Head of caudate nucleus (tissue), 42 donors: ENCODE measurements at regions not wholly inside any gene's neighbourhood (a gene's known extent, or its start where the extent isn't known, plus 50 kb on each side); places are given as distances from the start of the nearest gene placed in this dataset.
A peak's percentile ranks its signal among the peaks of the same experiment; 100 is the strongest.

Experiments used
- DNase-seq, 42 donors: peaks; one replicate each; pipeline versions ENCODE4 v3.0.0 to v3.0.0-alpha.2; 2020 to 2021; ENCODE audit warnings: mixed read lengths in 7 of 42
- intact Hi-C: fragments of 100-400 bp; cut with DNase I; formaldehyde crosslinking; loops from one replicate; pipeline ENCODE4 v1.15.0; 2022

DNA sequence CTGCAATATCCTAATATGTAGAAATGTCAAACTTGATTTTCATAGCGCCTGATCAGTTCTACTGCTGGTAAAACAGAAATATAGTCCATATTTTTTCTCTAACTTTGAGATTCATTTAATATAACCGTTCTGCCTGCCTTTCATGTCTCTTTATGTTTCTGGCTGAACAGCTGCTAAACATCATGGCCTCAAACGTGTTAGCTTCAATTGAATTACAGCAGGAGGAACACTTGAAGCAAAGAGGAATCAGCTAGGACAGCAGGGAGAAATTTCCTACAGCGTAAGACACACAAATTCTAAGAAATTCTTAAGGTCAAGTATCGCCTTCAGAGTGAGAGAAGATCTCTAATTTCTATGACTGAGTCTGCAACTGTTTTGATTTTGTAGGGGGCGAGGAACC lies 433.2 kb downstream of the FBXO15 start:
- intact Hi-C loops = no loop called here
- DNase-seq = no peak

DNA sequence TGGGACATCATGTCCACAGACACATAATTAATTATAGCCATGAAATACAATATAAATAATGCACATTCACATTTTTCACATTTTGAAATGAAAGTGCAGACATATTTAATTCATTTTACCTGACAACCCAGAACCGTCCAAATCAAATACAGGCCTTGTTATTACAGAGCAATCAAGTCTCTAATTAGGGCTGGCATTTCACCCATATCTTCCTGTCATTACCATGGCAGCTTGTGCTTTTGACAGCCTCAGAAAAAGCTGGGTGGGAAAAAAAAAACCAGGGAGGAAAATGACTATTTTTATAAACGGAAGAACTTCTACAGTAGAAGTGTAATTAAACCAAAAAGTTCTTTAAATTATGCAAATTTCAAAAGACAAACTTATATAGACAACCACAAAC lies 436.4 kb downstream of the FBXO15 start:
- intact Hi-C loops = no loop called here
- no peak for DNase-seq

DNA sequence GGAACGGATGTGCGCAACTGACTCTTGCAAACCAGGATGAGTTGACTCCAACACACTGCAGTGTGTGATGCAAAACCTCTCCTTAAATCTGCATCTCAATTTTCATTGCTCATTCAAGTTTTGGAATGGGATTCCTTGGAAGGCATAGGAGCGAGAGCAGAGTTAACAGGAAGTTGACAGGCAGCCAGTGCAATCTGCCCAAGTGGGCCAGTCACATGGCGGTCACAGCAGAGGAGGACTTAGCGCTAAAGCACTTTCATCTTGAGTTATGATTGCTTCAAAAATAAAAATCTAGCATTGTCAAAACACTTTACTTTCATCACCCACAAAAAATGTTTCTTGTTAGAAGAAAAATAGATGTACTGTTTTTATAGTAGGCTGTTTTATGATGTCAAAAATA lies 439.0 kb downstream of the FBXO15 start:
- intact Hi-C loops = no loop called here
- no peak for DNase-seq

DNA sequence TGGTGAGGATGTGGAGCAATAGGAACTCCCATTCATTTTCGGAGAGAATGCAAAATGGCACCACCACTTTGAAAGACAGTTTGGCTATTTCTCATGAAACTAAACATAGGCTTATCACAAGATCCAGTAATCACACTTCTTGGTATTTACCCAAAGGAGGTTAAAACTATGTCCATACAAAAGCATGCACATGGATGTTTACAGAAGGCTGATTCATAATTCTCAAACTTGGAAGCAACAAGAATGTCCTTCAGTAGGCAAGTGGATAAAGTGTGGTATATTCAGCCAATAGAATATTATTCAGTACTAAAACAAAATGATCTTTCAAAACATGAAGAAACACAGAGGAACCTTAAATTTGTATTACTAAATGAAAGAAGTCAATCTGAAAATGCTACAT lies 440.6 kb downstream of the FBXO15 start:
- no peak for DNase-seq

DNA sequence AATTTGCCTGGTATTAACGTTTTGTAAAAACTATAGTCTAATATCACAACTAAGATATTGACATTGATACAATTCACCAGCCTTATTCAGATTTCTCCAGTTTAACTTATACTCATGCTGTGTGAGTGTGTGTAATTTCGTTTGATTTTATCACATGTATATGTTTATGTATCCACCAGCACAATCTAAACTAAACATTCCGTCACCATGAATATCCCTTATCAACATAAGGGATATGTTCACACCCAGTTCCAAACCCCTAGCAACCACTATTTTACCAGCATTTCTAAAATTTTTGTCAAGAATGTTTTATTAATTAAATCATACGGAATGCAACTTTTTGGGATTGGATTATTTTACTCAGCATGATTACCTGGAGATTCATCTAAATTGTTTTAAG lies 450.3 kb downstream of the FBXO15 start:
- DNase-seq = no peak
- intact Hi-C loops = no loop called here

More for the DNA sequence above, 440.6 kb downstream of the FBXO15 start:
- intact Hi-C loops = no loop called here

DNA sequence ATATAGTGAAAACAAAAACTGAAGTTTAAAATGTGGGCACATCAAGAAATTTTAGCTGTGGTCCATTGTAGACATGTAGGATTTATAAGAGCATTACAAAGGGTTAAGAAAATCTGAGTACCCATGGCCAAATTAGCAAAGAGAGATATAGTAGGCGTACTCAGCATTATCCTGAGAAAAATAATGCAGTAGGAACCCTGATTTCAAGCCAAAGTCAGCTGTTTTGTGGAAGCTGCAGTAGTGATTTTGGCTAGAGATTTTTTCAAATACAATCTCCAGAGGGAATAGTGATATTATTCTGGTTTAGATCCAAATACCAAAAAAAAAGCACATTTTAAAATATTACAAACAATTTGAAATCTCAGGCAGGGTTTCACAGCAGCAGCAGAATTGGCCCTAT lies 450.9 kb downstream of the FBXO15 start:
- DNase-seq = no peak
- intact Hi-C loops = no loop called here

DNA sequence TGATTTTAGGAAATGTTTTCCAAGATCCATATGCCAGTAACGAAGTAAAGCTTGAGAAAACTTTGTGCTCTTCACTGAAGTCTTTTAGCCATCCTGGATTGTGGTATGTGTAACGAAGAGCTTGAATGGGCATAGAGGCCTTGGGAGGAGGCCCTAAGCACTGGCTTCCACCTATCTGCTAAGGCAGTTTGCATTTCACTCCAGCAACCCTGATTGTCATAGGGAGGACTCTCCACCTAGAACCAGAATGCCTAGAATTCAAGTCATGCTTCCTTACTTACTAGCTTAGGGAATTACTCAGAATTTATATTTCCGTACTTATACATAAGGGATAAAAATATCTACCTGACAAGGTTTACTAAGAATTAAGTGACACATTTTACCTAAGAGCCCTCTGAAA lies 451.5 kb downstream of the FBXO15 start:
- DNase-seq = no peak
- intact Hi-C loops = no loop called here

DNA sequence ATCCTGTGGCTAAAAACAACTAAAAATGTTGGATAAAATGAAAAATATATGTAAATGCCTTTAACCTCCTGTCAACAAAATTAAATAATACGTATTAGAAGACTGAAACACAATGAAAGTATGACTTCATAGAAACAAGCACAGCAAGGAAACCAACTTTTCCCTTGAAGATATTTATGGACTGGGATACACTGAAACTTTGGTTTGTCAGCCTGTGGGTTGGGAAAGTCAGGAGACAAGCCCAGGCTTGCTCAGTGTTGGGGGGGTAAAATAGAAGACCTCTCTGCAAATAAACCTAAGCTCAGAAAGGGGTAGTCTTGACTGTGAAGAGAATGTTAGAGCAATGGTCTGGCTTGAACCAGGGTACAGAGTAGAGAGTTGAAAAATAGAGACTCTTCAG lies 454.5 kb downstream of the FBXO15 start:
- DNase-seq = no peak
- intact Hi-C loops = no loop called here

DNA sequence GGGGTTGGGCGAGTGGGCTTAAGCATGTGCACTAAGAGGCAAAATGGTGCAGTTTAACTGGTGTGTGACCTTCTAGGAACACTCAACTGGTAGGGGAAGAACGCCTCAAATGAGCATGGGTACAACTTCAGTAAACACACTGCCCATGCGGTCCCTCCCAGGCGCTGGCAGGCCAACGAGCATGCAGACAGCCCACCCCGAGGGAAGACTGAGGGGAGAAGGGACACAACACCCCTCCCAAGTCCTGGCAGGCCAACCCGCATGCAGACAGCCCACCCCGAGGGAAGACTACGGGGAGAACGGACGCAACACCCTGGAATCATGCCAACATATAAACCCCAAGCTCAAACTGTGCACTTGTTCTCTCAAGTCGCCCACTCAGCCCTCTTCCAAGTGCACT lies 456.0 kb downstream of the FBXO15 start:
- intact Hi-C loops = no loop called here

DNA sequence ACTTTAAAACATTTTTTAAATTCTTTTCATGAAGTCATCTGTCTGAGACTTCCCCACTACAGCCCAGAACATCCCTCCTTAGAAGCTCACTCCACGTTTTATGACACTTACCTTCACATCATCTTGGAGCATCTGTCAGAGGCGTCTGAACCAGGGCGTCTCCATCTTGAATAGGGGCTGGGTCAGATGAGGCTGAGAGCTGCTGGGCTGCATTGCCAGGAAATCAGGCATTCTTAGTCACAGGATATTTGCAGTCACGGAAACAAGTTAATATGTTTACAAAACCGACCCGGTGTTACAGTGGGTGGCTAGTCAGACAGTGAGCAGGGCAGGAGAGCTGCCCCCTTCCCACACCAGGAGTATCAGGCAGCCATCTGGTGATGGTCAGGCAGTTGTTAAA lies 456.5 kb downstream of the FBXO15 start:
- no peak for DNase-seq
- intact Hi-C loops = no loop called here

More for the DNA sequence above, 456.0 kb downstream of the FBXO15 start:
- DNase-seq = no peak

DNA sequence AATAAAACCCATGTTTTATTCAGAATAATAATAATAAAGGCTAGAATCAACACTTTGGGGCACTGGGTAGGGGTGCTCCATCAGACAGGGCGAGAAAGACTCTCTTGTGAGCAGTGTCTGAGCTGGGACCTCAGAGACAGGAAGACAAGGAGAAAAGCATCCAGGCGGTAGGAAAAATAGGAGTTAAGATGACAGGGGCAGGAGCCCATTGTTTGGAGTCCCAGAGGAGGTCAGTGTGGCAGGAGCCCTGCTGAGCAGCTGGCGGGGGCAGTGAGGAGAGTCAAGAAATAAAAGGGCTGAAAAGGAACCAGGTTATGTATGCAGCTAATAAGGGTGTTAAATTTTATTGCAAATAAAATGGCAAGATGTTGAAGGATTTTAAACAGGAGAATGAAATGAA lies 457.4 kb downstream of the FBXO15 start:
- DNase-seq = no peak
- intact Hi-C loops = no loop called here

DNA sequence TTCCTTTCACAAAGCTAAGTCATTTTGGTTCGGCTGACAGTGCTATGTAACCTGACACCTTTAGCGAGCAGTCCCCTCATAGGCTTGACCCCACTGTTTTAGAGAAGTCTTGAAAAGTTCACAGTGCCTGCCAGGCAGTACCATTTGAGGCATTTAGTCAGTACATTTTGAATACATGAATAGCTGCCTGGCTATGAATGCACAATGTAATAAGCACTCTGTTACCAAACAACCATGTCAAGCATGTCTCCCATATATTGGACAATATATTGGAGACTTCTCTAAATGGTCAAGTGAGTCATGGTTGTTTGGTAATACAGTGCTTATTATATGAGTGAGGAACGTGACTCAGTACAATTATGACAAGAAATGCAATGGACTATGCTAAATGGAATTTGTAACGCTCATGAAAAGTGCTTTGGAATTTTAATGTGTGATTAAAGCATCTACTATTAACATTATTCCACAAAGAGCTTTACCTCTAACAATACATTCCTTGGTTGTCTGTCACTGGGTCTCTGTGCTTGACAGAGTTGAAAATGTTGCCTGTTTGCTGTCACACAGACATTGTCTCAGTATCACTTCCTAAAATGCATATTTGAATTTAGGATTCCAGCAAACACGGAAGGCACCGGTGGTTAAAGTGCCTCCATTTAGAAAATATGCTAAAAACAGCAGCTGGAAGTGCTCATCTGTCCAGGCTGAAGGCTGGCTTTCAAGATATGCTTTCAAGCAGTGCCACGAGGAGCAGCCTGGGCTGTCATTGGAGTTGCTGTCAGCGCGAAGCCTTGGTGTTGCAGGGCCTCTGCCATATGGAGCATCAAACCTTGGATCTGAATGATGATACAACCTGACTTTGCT lies 458.6 kb downstream of the FBXO15 start:
- no peak for DNase-seq
- intact Hi-C loops = no loop called here

DNA sequence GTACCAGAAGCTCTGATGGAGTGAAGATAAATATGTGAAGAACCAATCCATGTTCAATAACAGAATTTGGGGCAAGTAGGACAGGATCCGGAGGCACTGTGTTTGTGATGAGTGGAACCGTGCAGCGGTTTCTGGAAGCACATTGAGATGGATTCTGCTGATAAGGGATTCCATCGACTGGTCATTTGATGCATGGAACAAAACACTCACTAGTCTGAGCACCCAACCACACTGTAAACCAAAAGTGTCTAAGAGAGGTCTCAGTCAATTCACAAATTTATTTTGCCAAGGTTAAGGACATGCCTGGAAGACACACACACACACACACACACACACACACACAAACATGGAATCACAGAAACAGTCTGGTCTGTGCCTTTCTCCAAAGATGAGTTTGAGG lies 459.5 kb downstream of the FBXO15 start:
- no peak for DNase-seq
- intact Hi-C loops = no loop called here

DNA sequence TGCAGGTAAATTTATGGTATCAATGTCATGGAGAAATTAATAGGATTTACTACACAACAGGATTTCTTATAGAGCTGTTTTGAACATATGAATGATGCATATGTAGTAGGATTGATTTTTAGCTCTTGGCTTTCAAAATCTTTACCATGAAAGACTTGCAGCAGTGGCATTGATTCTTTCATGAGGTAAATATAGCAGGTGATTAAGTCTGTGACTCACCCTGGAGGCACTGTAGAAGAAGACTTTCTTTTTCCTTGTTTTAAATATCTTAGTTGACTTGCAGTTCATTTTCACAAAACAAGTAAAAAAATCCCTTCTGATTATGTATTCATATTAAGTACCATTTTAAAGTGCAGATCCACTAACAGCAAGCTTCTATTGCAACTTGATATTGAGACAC lies 463.0 kb downstream of the FBXO15 start:
- DNase-seq = peak in 2 of 42 donors; percentile 25 to 28
- intact Hi-C loops = no loop called here

DNA sequence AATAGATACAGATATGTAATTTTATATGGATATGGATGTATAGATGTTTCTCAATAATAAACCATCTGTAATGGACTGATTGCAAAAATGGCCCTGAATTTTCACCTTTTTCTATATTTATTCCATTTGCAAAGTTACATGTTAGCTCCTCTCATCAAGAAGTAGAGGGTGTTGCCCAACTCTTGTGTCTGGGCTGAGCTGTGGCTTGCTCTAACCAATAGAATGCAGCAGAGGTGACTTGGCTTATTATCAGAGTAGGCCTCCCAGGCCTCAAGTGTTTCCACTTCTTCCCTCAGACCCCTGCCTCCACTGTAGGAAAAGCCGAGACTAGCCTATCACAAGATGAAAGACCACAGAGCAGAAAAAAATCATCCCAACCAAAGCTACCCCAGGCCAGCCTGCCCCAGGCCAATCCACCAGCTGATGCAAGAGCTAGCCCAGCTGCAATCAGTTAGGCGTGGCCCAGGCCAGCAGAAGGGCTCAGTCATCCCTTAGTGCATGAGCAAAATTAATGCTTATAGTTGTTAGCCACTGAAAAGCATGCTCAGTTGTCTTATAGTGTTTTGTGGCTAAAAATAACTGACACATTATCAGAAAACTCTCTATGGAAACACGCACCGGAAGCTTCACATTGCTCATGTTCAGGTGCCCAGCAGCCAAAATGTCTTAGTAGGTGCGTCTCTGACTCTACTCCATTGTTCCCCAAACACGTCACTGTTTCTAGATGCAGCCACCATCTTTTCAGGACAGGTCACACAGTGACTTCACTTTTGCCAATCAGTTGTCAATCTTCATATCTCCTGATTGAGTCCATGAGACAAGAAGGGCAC lies 464.0 kb downstream of the FBXO15 start:
- DNase-seq = no peak
- intact Hi-C loops = no loop called here

DNA sequence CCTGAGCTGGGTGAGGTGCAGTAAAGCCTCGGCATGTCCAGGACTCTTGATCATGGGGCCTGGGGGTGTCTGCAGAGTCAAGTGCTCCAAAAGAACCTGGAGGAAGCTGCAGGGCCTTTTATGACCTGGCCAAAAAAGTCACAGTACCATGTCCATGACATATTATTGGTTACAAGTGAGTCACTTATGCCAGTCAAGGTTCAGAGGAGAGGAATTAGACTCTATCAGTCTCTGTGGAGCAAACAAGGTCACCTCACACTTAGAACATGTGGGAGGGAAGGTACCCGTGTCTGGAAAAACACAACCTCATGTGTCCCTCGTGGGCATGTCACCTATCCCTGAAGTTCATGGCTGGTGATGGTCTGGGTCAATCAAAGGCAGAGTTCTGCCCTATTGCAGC lies 465.7 kb downstream of the FBXO15 start:
- DNase-seq = no peak
- intact Hi-C loops = no loop called here

DNA sequence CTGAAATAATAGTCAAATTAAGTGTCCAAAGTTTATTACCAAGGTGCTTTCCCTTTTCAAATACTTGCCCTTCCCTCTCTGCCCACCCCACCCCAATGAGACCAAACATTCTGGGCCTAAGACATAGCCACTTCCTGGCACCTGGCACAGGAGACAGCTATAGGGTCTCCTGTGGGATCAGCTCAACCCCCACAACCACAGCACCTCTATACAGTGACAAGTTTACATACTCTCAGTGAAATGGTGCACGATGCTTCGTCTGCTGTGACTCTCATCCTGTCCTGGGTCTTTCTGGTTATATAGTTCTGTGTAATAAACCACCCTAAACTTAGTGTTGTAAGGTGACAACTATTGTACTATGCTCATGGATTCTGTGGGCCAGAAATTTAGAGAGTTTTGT lies 466.2 kb downstream of the FBXO15 start:
- intact Hi-C loops = no loop called here
- no peak for DNase-seq

DNA sequence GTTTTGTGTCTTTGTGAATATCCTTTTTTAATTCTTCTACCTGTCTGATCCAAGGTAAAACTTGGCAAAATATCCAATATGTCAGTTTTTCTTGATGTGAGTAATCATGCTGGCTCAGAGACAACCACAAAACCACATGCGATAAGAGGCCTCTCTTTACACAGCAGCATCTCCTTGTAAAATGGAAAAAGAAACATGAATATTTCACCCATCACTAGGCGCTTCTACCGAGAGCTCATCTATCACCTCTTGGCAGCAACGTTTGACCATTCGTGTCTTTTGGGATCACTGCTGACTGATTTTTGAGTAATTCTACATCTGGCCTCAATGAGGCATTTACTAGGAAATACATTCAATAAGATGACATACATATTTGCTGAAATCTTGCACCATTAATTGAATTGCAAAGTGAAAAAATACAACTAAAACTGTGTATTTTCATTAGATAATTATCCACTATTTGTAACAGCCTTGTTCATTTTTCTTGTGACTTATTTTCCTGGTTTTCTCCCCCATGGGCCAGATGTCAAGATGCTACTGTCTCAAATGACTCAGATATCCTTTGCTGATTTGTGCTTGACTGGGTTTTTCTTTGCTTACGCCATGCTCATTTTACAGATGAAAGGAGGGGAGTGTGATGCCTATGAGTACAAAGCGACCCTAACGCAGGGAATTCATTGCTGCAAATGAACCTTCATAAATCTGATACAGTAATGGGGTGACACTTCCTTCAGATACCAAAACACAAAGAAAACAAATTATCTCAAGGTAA lies 467.5 kb downstream of the FBXO15 start:
- DNase-seq = no peak
- intact Hi-C loops = no loop called here

DNA sequence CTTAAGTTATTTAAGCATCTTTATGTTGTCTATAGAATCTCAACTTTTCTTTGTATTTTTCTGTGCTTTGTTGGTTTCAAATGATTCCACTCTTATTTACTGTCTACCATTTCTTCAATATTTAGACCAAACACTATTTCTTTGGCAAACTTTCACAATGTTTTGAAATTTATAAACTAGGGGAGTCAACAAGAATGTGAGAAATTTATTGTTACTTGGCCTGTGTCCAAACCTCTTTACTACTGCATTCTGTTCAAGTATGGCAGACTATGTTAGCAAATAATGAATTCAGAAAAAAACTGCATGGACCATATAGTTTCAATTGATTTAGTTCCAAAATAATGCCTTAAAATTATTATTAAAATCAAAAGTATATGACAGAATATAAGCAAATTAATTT lies 470.2 kb downstream of the FBXO15 start:
- intact Hi-C loops = no loop called here
- DNase-seq = no peak
